ENCODE measurements at regions not wholly inside any gene's neighbourhood (a gene's known extent, or its start where the extent isn't known, plus 50 kb on each side); places are given as distances from the start of the nearest gene placed in this dataset.
"Not testable (repeated sequence)": the region's sequence is repeated elsewhere in the genome, so short reads cannot be mapped to it uniquely, and the experiment has no call there.

GRCh38 chr6:27190126-27190525 lies 57.4 kb upstream of the PRSS16 start:
- DNase-seq (ENCODE audit: low read depth), result no peak

DNA sequence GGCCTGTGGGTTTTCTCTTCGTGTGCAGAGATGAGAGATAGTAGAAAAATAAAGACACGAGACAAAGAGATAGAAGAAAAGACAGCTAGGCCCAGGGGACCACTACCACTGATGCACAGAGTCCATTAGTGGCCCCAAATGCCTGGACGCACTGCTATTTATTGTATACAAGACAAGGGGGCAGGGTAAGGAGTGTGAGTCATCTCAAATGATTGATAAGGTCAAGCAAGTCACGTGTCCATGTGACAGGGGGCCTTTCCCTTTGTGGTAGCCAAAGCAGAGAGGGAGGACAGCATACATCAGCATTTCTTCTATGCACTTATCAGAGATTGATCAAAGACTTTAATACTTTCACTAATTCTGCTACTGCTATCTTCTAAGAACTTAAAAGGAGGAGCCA lies 53.0 kb upstream of the PRSS16 start:
- DNase-seq (ENCODE audit: low read depth), result not testable (repeated sequence)

DNA sequence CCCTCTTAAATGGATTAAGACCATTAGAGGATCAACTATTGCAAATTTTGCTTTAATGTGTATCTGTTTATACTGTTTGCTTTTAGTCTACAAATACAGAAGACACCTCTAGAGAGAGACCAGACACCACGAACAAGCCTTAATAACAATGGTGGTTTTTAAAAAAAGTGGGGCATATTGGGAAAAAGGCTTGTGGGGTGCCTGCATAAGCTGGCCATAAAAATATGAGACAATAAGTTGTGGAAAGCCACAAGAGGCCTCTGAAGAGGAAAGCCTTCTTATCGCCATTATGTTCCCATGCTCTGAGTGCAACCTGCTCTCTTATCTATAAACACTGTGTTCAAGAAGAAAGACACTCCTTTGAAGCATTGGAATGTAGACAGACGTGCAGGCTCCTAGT lies 52.0 kb upstream of the PRSS16 start:
- DNase-seq (ENCODE audit: low read depth), result not testable (repeated sequence)

All from T-helper 22 cell (primary cell).